ENCODE measurements at regions not wholly inside any gene's neighbourhood (a gene's known extent, or its start where the extent isn't known, plus 50 kb on each side); places are given as distances from the start of the nearest gene placed in this dataset.
A peak's percentile ranks its signal among the peaks of the same experiment; 100 is the strongest.

GRCh38 chrY:7240101-7240500, 328.5 kb upstream of the AMELY start:
- DNase-seq (ENCODE audit: low read depth in 2 of 2) = no peak

- DNase-seq (ENCODE audit: low read depth in 2 of 2) = no peak
Measured at GRCh38 chrY:7211971-7212370, 300.4 kb upstream of the AMELY start.

- DNase-seq (ENCODE audit: low read depth in 2 of 2) = no peak
Measured at GRCh38 chrY:7204456-7204855, 292.9 kb upstream of the AMELY start.

GRCh38 chrY:7182591-7182990, 271.0 kb upstream of the AMELY start:
- no peak for DNase-seq (ENCODE audit: low read depth in 2 of 2)

GRCh38 chrY:7177631-7178030, 266.1 kb upstream of the AMELY start:
- DNase-seq (ENCODE audit: low read depth in 2 of 2) = peak; percentile 33 to 43

- no peak for DNase-seq (ENCODE audit: low read depth in 2 of 2)
Measured at GRCh38 chrY:7169475-7169874, 257.9 kb upstream of the AMELY start.

- DNase-seq (ENCODE audit: low read depth in 2 of 2) = no peak
Measured at GRCh38 chrY:7141477-7141876, 229.9 kb upstream of the AMELY start.

Measured in fibroblast of skin of left biceps (primary cell).